GM12878 (cell line): ENCODE measurements at regions not wholly inside any gene's neighbourhood (a gene's known extent, or its start where the extent isn't known, plus 50 kb on each side); places are given as distances from the start of the nearest gene placed in this dataset.

Experiments used
- ATAC-seq: fragments of 200-7000 bp; cut with Tn5 transposase; 3 replicates; pipeline ENCODE4 v1.9.1; 2020; ENCODE audit warnings: mild to moderate bottlenecking, moderate library complexity
- BruUV-seq: library from RNA; stranded (reverse); fragments of 400-500 nt; replicated peaks from 2 replicates; lab custom pipeline; 2021; lab: Mats Ljungman, UMichigan
- CTCF ChIA-PET: fragments of 300-600 bp; sonication (Branson Sonifier 250); formaldehyde crosslinking; extraction: SDS; loops from one replicate; lab custom pipeline; 2021; ENCODE audit warnings: inconsistent platforms; lab: Yijun Ruan, JAX
- POLR2A ChIA-PET: fragments of 350-600 bp; formaldehyde crosslinking; extraction: SDS; loops from one replicate; lab custom pipeline; 2021; ENCODE audit warnings: inconsistent platforms; lab: Charles Lee
- RAD21 ChIA-PET: fragments of 300-600 bp; sonication (Branson Sonifier 250); formaldehyde crosslinking; loops from one replicate; lab custom pipeline; 2023; ENCODE audit warnings: antibody characterized with exemption; ENCODE audit not compliant: unreplicated experiment; lab: Charles Lee
- SMC1A ChIA-PET: fragments of 300-600 bp; sonication (Branson Sonifier 250); formaldehyde crosslinking; loops from one replicate; lab custom pipeline; 2023; ENCODE audit not compliant: unreplicated experiment, uncharacterized antibody; lab: Charles Lee
- DNase-seq: peaks from one replicate; pipeline ENCODE4 v3.0.0-alpha.2; 2011; ENCODE audit warnings: low read depth, low spot score
- FAIRE-seq: peaks from 3 replicates; lab custom pipeline; 2011; peaks lifted over from hg19 to GRCh38; lab: Jason Lieb, UNC
- H2AFZ ChIP-seq: 2 replicates; pipeline ENCODE4 v1.6.0; 2011; ENCODE audit warnings: low read depth, low read length, control low read depth; ENCODE audit not compliant: control insufficient read depth
- H3K27ac ChIP-seq: 2 replicates; pipeline ENCODE4 v1.5.1; 2011; ENCODE audit warnings: control low read depth; ENCODE audit not compliant: control insufficient read depth, insufficient read depth
- H3K27me3 ChIP-seq, 2 experiments: replicated peaks in 1 of 2; 2 replicates each; pipeline versions ENCODE4 v1.6.0 to v1.6.1; 2011; ENCODE audit warnings: low read length in 1 of 2; ENCODE audit not compliant: control insufficient read depth in 2 of 2, insufficient read depth in 2 of 2
- H3K36me3 ChIP-seq, 2 experiments: 2 replicates each; pipeline ENCODE4 v1.5.1; 2011; ENCODE audit warnings: low read length in 1 of 2; ENCODE audit not compliant: control insufficient read depth in 2 of 2, insufficient read depth in 2 of 2
- H3K4me1 ChIP-seq: 2 replicates; pipeline ENCODE4 v1.6.1; 2011; ENCODE audit warnings: mild to moderate bottlenecking, low read length, moderate library complexity, mixed read lengths; ENCODE audit not compliant: control insufficient read depth, insufficient read depth
- H3K4me2 ChIP-seq: 2 replicates; pipeline ENCODE4 v1.6.0; 2011; ENCODE audit warnings: control low read depth; ENCODE audit not compliant: control insufficient read depth, insufficient read depth
- H3K4me3 ChIP-seq: fragments of 200-600 bp; sonication (generic); 2 replicates; pipeline ENCODE4 v1.5.1; 2016
- H3K79me2 ChIP-seq: 2 replicates; pipeline ENCODE4 v1.6.0; 2011; ENCODE audit warnings: low read length; ENCODE audit not compliant: control insufficient read depth, insufficient read depth
- H3K9ac ChIP-seq: 2 replicates; pipeline ENCODE4 v1.8.0; 2011; ENCODE audit warnings: low read length, control low read depth, mixed read lengths; ENCODE audit not compliant: control insufficient read depth, insufficient read depth
- H3K9me3 ChIP-seq: replicated peaks from 3 replicates; pipeline ENCODE4 v1.5.1; 2011; ENCODE audit warnings: mild to moderate bottlenecking, low read length; ENCODE audit not compliant: control insufficient read depth, insufficient read depth
- H4K20me1 ChIP-seq: 2 replicates; pipeline ENCODE4 v1.6.0; 2011; ENCODE audit not compliant: control insufficient read depth, insufficient read depth
- CREM ChIP-seq: IDR thresholded peaks from 2 replicates; pipeline ENCODE4 v1.6.1; 2014; ENCODE audit warnings: antibody characterized with exemption, low read depth
- CUX1 ChIP-seq: IDR thresholded peaks from 2 replicates; pipeline ENCODE4 v1.6.1; 2012; ENCODE audit warnings: improper control_type of control experiment, low read depth, low read length; ENCODE audit not compliant: insufficient replicate concordance
- FOXM1 ChIP-seq: IDR thresholded peaks from 2 replicates; pipeline ENCODE4 v1.6.1; 2012; ENCODE audit warnings: low read depth, mild to moderate bottlenecking, inconsistent platforms, low read length, moderate library complexity
- KDM1A ChIP-seq: fragments of 200-600 bp; sonication (generic); IDR thresholded peaks from 2 replicates; pipeline ENCODE4 v1.6.1; 2016; ENCODE audit warnings: borderline replicate concordance
- MAX ChIP-seq: IDR thresholded peaks from 2 replicates; pipeline ENCODE4 v1.6.1; 2012; ENCODE audit warnings: low read depth, low read length, improper control_type of control experiment
- NKRF ChIP-seq: fragments of 450-650 bp; conservative IDR thresholded peaks from 2 replicates; pipeline ENCODE4 v1.6.1; 2017; ENCODE audit warnings: mild to moderate bottlenecking, moderate library complexity
- NR2C1 ChIP-seq: fragments of 450-650 bp; IDR thresholded peaks from 2 replicates; pipeline ENCODE4 v1.6.1; 2017; ENCODE audit warnings: antibody characterized with exemption, mild to moderate bottlenecking, moderate library complexity
- NR2F1 ChIP-seq: fragments of 450-650 bp; conservative IDR thresholded peaks from 2 replicates; pipeline ENCODE4 v1.6.1; 2017; ENCODE audit warnings: mild to moderate bottlenecking
- RAD21 ChIP-seq: IDR thresholded peaks from 2 replicates; pipeline ENCODE4 v1.6.1; 2011; ENCODE audit warnings: mild to moderate bottlenecking, low read depth, low read length, moderate library complexity; ENCODE audit not compliant: insufficient read depth
- STAT3 ChIP-seq: IDR thresholded peaks from 2 replicates; pipeline ENCODE4 v1.6.1; 2011; ENCODE audit warnings: low read depth, low read length, improper control_type of control experiment
- TBL1XR1 ChIP-seq: IDR thresholded peaks from 2 replicates; pipeline ENCODE4 v1.6.1; 2012; ENCODE audit warnings: low read depth, low read length, improper control_type of control experiment
- WGBS: methylation state at CpG from one replicate; pipeline ENCODE4 v1.1.6; 2016; ENCODE audit warnings: low lambda C conversion rate; ENCODE audit not compliant: insufficient replicate concordance, insufficient coverage; ENCODE audit errors: missing lambda C conversion rate; 5-methylcytosine and 5-hydroxymethylcytosine counted together
- in situ Hi-C: fragments of 300-500 bp; cut with MboI; formaldehyde crosslinking; loops from 9 replicates; pipeline ENCODE4 v1.14.3; 2018; ENCODE audit warnings: mixed read lengths
- intact Hi-C: fragments of 100-400 bp; cut with micrococcal nuclease; formaldehyde crosslinking; loops from one replicate; pipeline ENCODE4 v1.14.2; 2022; ENCODE audit not compliant: unreplicated experiment
- TF ChIP-seq, protein P1 (sequence below): IDR thresholded peaks from 2 replicates; pipeline ENCODE4 v1.6.1; 2012; ENCODE audit warnings: mild to moderate bottlenecking, low read depth, low read length
- TF ChIP-seq, protein P2 (sequence below): fragments of 450-650 bp; IDR thresholded peaks from 2 replicates; pipeline ENCODE4 v1.6.1; 2016; ENCODE audit warnings: mild to moderate bottlenecking

DNA sequence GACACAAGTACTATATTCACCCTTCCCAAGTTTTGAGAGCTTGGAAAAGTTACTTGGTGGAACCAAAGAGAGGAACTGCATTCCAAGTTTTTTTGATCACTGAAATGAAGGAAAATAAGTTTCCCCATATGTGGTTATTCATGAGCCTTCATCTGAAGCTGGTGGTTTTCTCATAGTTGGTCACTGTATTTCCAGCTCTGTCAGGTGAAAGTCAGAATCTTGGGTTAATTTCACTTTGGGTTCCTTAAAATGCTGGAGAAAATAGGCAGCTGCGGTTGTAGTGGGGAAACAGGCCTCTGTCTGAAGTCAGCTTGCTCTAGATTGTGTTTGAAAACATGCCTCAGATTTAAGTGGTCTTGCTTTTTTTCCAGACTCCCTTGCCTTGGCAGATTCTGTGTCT lies 200.5 kb downstream of the HRH4 start:
- no peaks in the 10 kb centered on the region; the same call in 1 of the 2 replicates for H3K4me1 ChIP-seq
- BruUV-seq: no TSS peak
- no peaks in the 10 kb centered on the region for H3K9me3 ChIP-seq
- WGBS: 0% methylated on average over 1 of the region's 1 CpG
- DNase-seq (no peak), FAIRE-seq (no peak), ATAC-seq (no peak)
- RAD21 ChIA-PET: no interaction called here
- CTCF ChIA-PET: interaction anchor here (1.0 kb wide), 1 partner anchor 49 kb away, joined by 3 read pairs; no protein-coding TSS in a partner anchor
- no peak overlapping the region for H3K4me3 ChIP-seq
- no peak overlapping the region for H3K27ac ChIP-seq
- no peak overlapping the region for H2AFZ ChIP-seq
- SMC1A ChIA-PET: no interaction called here
- H3K9ac ChIP-seq: no peak overlapping the region
- 0 out of 4 replicates have a peak, but pooled peaks cover 0 to 3% of the 10 kb centered on the region in 2 experiments for H3K27me3 ChIP-seq
- H4K20me1 ChIP-seq: no peaks in the 10 kb centered on the region
- POLR2A ChIA-PET: no interaction called here
- TF ChIP-seq, protein P1, sequence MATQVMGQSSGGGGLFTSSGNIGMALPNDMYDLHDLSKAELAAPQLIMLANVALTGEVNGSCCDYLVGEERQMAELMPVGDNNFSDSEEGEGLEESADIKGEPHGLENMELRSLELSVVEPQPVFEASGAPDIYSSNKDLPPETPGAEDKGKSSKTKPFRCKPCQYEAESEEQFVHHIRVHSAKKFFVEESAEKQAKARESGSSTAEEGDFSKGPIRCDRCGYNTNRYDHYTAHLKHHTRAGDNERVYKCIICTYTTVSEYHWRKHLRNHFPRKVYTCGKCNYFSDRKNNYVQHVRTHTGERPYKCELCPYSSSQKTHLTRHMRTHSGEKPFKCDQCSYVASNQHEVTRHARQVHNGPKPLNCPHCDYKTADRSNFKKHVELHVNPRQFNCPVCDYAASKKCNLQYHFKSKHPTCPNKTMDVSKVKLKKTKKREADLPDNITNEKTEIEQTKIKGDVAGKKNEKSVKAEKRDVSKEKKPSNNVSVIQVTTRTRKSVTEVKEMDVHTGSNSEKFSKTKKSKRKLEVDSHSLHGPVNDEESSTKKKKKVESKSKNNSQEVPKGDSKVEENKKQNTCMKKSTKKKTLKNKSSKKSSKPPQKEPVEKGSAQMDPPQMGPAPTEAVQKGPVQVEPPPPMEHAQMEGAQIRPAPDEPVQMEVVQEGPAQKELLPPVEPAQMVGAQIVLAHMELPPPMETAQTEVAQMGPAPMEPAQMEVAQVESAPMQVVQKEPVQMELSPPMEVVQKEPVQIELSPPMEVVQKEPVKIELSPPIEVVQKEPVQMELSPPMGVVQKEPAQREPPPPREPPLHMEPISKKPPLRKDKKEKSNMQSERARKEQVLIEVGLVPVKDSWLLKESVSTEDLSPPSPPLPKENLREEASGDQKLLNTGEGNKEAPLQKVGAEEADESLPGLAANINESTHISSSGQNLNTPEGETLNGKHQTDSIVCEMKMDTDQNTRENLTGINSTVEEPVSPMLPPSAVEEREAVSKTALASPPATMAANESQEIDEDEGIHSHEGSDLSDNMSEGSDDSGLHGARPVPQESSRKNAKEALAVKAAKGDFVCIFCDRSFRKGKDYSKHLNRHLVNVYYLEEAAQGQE: no peak
- TF ChIP-seq NR2C1 (no peak), TBL1XR1 (no peak), CREM (no peak), CUX1 (no peak), NKRF (no peak), RAD21 (no peak), FOXM1 (no peak), NR2F1 (no peak), MAX (no peak), STAT3 (no peak), KDM1A (no peak)
- TF ChIP-seq, protein P2, sequence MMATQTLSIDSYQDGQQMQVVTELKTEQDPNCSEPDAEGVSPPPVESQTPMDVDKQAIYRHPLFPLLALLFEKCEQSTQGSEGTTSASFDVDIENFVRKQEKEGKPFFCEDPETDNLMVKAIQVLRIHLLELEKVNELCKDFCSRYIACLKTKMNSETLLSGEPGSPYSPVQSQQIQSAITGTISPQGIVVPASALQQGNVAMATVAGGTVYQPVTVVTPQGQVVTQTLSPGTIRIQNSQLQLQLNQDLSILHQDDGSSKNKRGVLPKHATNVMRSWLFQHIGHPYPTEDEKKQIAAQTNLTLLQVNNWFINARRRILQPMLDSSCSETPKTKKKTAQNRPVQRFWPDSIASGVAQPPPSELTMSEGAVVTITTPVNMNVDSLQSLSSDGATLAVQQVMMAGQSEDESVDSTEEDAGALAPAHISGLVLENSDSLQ: no peak
- H3K36me3 ChIP-seq: no peaks in the 10 kb centered on the region
- intact Hi-C loops (no loop called here), in situ Hi-C loops (no loop called here)
- no peak overlapping the region for H3K4me2 ChIP-seq
- no peaks in the 10 kb centered on the region for H3K79me2 ChIP-seq
